HEK293T (cell line): ENCODE measurements at regions not wholly inside any gene's neighbourhood (a gene's known extent, or its start where the extent isn't known, plus 50 kb on each side); places are given as distances from the start of the nearest gene placed in this dataset.
"Not testable (repeated sequence)": the region's sequence is repeated elsewhere in the genome, so short reads cannot be mapped to it uniquely, and the experiment has no call there.

ENCODE experiments used
- ARNT ChIP-seq: fragments of 450-650 bp; IDR thresholded peaks from 2 replicates; pipeline ENCODE4 v1.6.1; 2017; ENCODE audit warnings: mild to moderate bottlenecking
- BHLHE40 ChIP-seq: fragments of 450-650 bp; IDR thresholded peaks from 2 replicates; pipeline ENCODE4 v1.6.1; 2016; ENCODE audit warnings: mild to moderate bottlenecking, moderate library complexity, borderline replicate concordance
- CTBP1 ChIP-seq: fragments of 450-650 bp; IDR thresholded peaks from 2 replicates; pipeline ENCODE4 v1.6.1; 2016; ENCODE audit warnings: borderline replicate concordance
- FOXA1 ChIP-seq: fragments of 450-650 bp; IDR thresholded peaks from 2 replicates; pipeline ENCODE4 v1.6.1; 2016; ENCODE audit warnings: mild to moderate bottlenecking
- FOXK2 ChIP-seq: fragments of 450-650 bp; IDR thresholded peaks from 2 replicates; pipeline ENCODE4 v1.6.1; 2016; ENCODE audit warnings: mild to moderate bottlenecking
- FOXM1 ChIP-seq: fragments of 450-650 bp; IDR thresholded peaks from 2 replicates; pipeline ENCODE4 v1.6.1; 2017; ENCODE audit warnings: mild to moderate bottlenecking, borderline replicate concordance
- HDGF ChIP-seq: fragments of 450-650 bp; IDR thresholded peaks from 2 replicates; pipeline ENCODE4 v1.6.1; 2017; ENCODE audit warnings: antibody characterized with exemption, borderline replicate concordance
- L3MBTL2 ChIP-seq: fragments of 450-650 bp; conservative IDR thresholded peaks from 2 replicates; pipeline ENCODE4 v1.6.1; 2016; ENCODE audit warnings: mild to moderate bottlenecking
- LEF1 ChIP-seq: fragments of 450-650 bp; IDR thresholded peaks from 2 replicates; pipeline ENCODE4 v1.6.1; 2017; ENCODE audit warnings: mild to moderate bottlenecking, borderline replicate concordance
- NFRKB ChIP-seq: fragments of 450-650 bp; IDR thresholded peaks from 2 replicates; pipeline ENCODE4 v1.6.1; 2016; ENCODE audit warnings: mild to moderate bottlenecking, moderate library complexity
- SP1 ChIP-seq: fragments of 450-650 bp; IDR thresholded peaks from 2 replicates; pipeline ENCODE4 v1.6.1; 2017
- SUZ12 ChIP-seq: fragments of 450-650 bp; IDR thresholded peaks from 2 replicates; pipeline ENCODE4 v1.6.1; 2016; ENCODE audit warnings: mild to moderate bottlenecking
- TARDBP ChIP-seq: fragments of 450-650 bp; IDR thresholded peaks from 2 replicates; pipeline ENCODE4 v1.6.1; 2016
- ZNF384 ChIP-seq: fragments of 450-650 bp; IDR thresholded peaks from 2 replicates; pipeline ENCODE4 v1.6.1; 2016

DNA sequence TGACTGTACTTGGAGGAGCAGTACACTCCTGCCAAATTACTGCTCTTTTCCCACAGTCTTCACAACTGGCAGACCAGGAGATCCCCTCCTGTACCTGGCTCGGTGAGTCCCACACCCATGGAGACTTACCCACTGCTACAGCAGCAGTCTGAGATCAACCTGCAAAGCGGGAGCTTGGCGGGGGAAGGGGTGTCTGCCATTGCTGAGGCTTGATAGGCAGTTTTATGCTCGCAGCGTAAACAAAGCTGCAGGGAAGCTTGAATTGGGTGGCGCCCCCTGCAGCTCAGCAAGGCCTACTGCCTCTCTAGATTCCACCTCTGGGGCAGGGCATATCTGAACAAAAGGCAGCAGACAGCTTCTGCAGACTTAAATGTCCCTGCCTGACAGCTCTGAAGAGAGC lies 74.4 kb downstream of the EXTL2 start:
- not testable (repeated sequence) for TF ChIP-seq SUZ12, BHLHE40, FOXM1, LEF1, HDGF, FOXK2, SP1, NFRKB, ZNF384, FOXA1, CTBP1, TARDBP, ARNT, L3MBTL2
